ENCODE measurements at regions not wholly inside any gene's neighbourhood (a gene's known extent, or its start where the extent isn't known, plus 50 kb on each side); places are given as distances from the start of the nearest gene placed in this dataset.

DNA sequence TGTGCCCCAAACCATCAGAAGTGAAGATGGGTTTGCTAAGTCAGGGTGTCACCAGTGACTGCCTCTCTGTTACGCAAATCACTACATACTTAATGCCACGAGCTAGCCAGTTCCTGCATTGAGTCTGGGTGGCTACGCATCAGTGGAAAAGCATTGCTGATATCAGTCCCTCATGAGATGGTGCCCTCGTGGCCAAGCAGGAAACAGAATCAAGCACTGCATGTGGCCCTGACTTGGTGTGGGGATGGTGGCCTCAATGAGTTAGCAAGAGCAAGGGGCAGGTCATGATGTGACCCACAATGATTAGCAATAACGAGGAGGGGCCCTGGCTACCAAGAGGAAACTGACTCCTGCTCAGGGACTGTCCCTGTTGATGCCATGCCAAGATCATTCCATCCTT is 51.6 kb upstream of the FNDC1 start:
- TF ChIP-seq, protein P1, sequence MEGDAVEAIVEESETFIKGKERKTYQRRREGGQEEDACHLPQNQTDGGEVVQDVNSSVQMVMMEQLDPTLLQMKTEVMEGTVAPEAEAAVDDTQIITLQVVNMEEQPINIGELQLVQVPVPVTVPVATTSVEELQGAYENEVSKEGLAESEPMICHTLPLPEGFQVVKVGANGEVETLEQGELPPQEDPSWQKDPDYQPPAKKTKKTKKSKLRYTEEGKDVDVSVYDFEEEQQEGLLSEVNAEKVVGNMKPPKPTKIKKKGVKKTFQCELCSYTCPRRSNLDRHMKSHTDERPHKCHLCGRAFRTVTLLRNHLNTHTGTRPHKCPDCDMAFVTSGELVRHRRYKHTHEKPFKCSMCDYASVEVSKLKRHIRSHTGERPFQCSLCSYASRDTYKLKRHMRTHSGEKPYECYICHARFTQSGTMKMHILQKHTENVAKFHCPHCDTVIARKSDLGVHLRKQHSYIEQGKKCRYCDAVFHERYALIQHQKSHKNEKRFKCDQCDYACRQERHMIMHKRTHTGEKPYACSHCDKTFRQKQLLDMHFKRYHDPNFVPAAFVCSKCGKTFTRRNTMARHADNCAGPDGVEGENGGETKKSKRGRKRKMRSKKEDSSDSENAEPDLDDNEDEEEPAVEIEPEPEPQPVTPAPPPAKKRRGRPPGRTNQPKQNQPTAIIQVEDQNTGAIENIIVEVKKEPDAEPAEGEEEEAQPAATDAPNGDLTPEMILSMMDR (IDR thresholded peaks at IDR 0.05; ENCODE audit: low read length): no peak
- no peak for TF ChIP-seq EZH2 (IDR thresholded peaks at IDR 0.05; ENCODE audit: borderline replicate concordance, low read length)
